GM12878 (cell line): ENCODE measurements at regions not wholly inside any gene's neighbourhood (a gene's known extent, or its start where the extent isn't known, plus 50 kb on each side); places are given as distances from the start of the nearest gene placed in this dataset.

Experiments
- ATF2 ChIP-seq: IDR thresholded peaks from 2 replicates; pipeline ENCODE4 v1.6.1; 2012; ENCODE audit warnings: low read length, inconsistent platforms
- CBX3 ChIP-seq: fragments of 200-600 bp; sonication (generic); IDR thresholded peaks from 2 replicates; pipeline ENCODE4 v1.6.1; 2016; ENCODE audit warnings: low read depth, borderline replicate concordance
- CHD1 ChIP-seq: IDR thresholded peaks from 2 replicates; pipeline ENCODE4 v1.6.1; 2012; ENCODE audit warnings: low read depth, low read length, improper control_type of control experiment
- ELK1 ChIP-seq: IDR thresholded peaks from 2 replicates; pipeline ENCODE4 v1.6.1; 2012; ENCODE audit warnings: low read depth, low read length, improper control_type of control experiment
- ESRRA ChIP-seq: IDR thresholded peaks from 2 replicates; pipeline ENCODE4 v1.6.1; 2012; ENCODE audit warnings: mild to moderate bottlenecking, low read length, improper control_type of control experiment
- FOS ChIP-seq: IDR thresholded peaks from 3 replicates; pipeline ENCODE4 v1.6.1; 2011; ENCODE audit warnings: borderline replicate concordance; ENCODE audit not compliant: insufficient read length; ENCODE audit errors: extremely low read depth
- FOXM1 ChIP-seq: IDR thresholded peaks from 2 replicates; pipeline ENCODE4 v1.6.1; 2012; ENCODE audit warnings: low read depth, mild to moderate bottlenecking, inconsistent platforms, low read length, moderate library complexity
- HSF1 ChIP-seq: fragments of 150-350 bp; IDR thresholded peaks from 2 replicates; pipeline ENCODE4 v1.6.1; 2014; ENCODE audit warnings: mild to moderate bottlenecking, low read depth, low read length
- IRF4 ChIP-seq: IDR thresholded peaks from 2 replicates; pipeline ENCODE4 v1.6.1; 2011; ENCODE audit warnings: low read depth, low read length
- MAX ChIP-seq: IDR thresholded peaks from 2 replicates; pipeline ENCODE4 v1.6.1; 2012; ENCODE audit warnings: low read depth, low read length, improper control_type of control experiment
- MTA2 ChIP-seq: fragments of 450-650 bp; IDR thresholded peaks from 2 replicates; pipeline ENCODE4 v1.6.1; 2016; ENCODE audit warnings: low read depth, mild to moderate bottlenecking, moderate library complexity
- NBN ChIP-seq: fragments of 450-650 bp; IDR thresholded peaks from 2 replicates; pipeline ENCODE4 v1.6.1; 2016
- NFYB ChIP-seq: IDR thresholded peaks from 2 replicates; pipeline ENCODE4 v1.6.1; 2011; ENCODE audit warnings: low read depth, mild to moderate bottlenecking, low read length, improper control_type of control experiment, moderate library complexity; ENCODE audit not compliant: insufficient read depth
- NR2F1 ChIP-seq: fragments of 450-650 bp; conservative IDR thresholded peaks from 2 replicates; pipeline ENCODE4 v1.6.1; 2017; ENCODE audit warnings: mild to moderate bottlenecking
- PML ChIP-seq: IDR thresholded peaks from 2 replicates; pipeline ENCODE4 v1.6.1; 2012; ENCODE audit warnings: low read length, inconsistent platforms
- POLR2A ChIP-seq: IDR thresholded peaks from 2 replicates; pipeline ENCODE4 v1.6.1; 2011; ENCODE audit warnings: low read depth, mild to moderate bottlenecking, low read length
- POU2F2 ChIP-seq: IDR thresholded peaks from 3 replicates; pipeline ENCODE4 v1.6.1; 2011; ENCODE audit warnings: low read depth, mild to moderate bottlenecking, low read length, borderline replicate concordance
- REST ChIP-seq: IDR thresholded peaks from 2 replicates; pipeline ENCODE4 v1.6.1; 2012; ENCODE audit warnings: mild to moderate bottlenecking, low read depth, low read length
- SP1 ChIP-seq: IDR thresholded peaks from one replicate; pipeline ENCODE4 v1.6.1; 2011; ENCODE audit warnings: low read depth, low read length
- SREBF1 ChIP-seq: IDR thresholded peaks from 2 replicates; pipeline ENCODE4 v1.6.1; 2012; ENCODE audit warnings: mild to moderate bottlenecking, low read length
- SUZ12 ChIP-seq: fragments of 200-600 bp; sonication (generic); IDR thresholded peaks from one replicate; pipeline ENCODE4 v1.6.1; 2018; ENCODE audit warnings: antibody characterized with exemption, mild to moderate bottlenecking; ENCODE audit not compliant: unreplicated experiment
- TAF1 ChIP-seq: IDR thresholded peaks from 2 replicates; pipeline ENCODE4 v1.6.1; 2011; ENCODE audit warnings: mild to moderate bottlenecking, low read depth, low read length, borderline replicate concordance
- WRNIP1 ChIP-seq: IDR thresholded peaks from 2 replicates; pipeline ENCODE4 v1.6.1; 2011; ENCODE audit warnings: low read depth, low read length, improper control_type of control experiment, borderline replicate concordance
- ZBTB33 ChIP-seq: fragments of 450-650 bp; IDR thresholded peaks from 2 replicates; pipeline ENCODE4 v1.6.1; 2017; ENCODE audit warnings: mild to moderate bottlenecking
- ZNF622 ChIP-seq: fragments of 450-650 bp; IDR thresholded peaks from 2 replicates; pipeline ENCODE4 v1.6.1; 2017; ENCODE audit warnings: mild to moderate bottlenecking, inconsistent platforms

GRCh38 chr20:7770578-7770977 lies 169.7 kb downstream of the HAO1 start (continued):
- TF ChIP-seq IRF4 = peak; percentile 74; the same call in 1 of the 2 replicates
- TF ChIP-seq ZBTB33 = no peak
- peak; percentile 74; the same call in 1 of the 2 replicates for TF ChIP-seq FOXM1
- TF ChIP-seq SREBF1 = no peak
- TF ChIP-seq MTA2 = peak; percentile 97
- TF ChIP-seq CBX3 = no peak
- TF ChIP-seq WRNIP1 = no peak
- TF ChIP-seq PML = no peak
- no peak for TF ChIP-seq REST
- TF ChIP-seq TAF1 = no peak
- no peak for TF ChIP-seq SUZ12
- TF ChIP-seq NR2F1 = peak; percentile 90
- TF ChIP-seq MAX = no peak
- TF ChIP-seq NBN = peak; percentile 30; the same call in 1 of the 2 replicates
- no peak; the same call in 1 of the 2 replicates for TF ChIP-seq ESRRA
- no peak for TF ChIP-seq ELK1
- no peak for TF ChIP-seq NFYB
- TF ChIP-seq ATF2 = peak; percentile 59
- TF ChIP-seq POU2F2 = peak; percentile 40; the same call in 1 of the 3 replicates
- no peak for TF ChIP-seq HSF1
- peak; percentile 28 for TF ChIP-seq SP1
- TF ChIP-seq POLR2A = no peak
- TF ChIP-seq CHD1 = no peak
- no peak for TF ChIP-seq FOS
- no peak for TF ChIP-seq ZNF622
